Activated T-cell treated with anti-CD3 and anti-CD28 coated beads, Interleukin-2, amount 50 U/mL, for 72 hours (primary cell): ENCODE measurements at regions not wholly inside any gene's neighbourhood (a gene's known extent, or its start where the extent isn't known, plus 50 kb on each side); places are given as distances from the start of the nearest gene placed in this dataset.
"Not testable (repeated sequence)": the region's sequence is repeated elsewhere in the genome, so short reads cannot be mapped to it uniquely, and the experiment has no call there.

ENCODE experiments used
- ATAC-seq, 2 donors: fragments of 150-1000 bp; cut with Tn5 transposase; replicated peaks in 1 of 2; 2 replicates each; pipeline ENCODE4 v1.10.0; 2021; ENCODE audit warnings: moderate library complexity in 2 of 2, mild to moderate bottlenecking in 1 of 2
- DNase-seq, 2 donors: peaks; one replicate each; pipeline ENCODE4 v3.0.0; 2021 to 2022; ENCODE audit warnings: mixed read lengths in 1 of 2
- H3K27ac Mint-ChIP-seq: one replicate; pipeline ENCODE4 v1.8.0; 2022; ENCODE audit warnings: mild to moderate bottlenecking, moderate library complexity, mixed read lengths
- H3K27me3 Mint-ChIP-seq: one replicate; pipeline ENCODE4 v1.8.0; 2022; ENCODE audit warnings: low read depth, mixed read lengths
- H3K36me3 Mint-ChIP-seq, 2 donors: one replicate each; pipeline ENCODE4 v1.8.0; 2022; ENCODE audit warnings: mixed read lengths in 2 of 2, mild to moderate bottlenecking in 1 of 2; ENCODE audit not compliant: insufficient read depth in 2 of 2
- H3K4me1 Mint-ChIP-seq: one replicate; pipeline ENCODE4 v1.8.0; 2022; ENCODE audit warnings: low read depth, mixed read lengths
- H3K4me3 Mint-ChIP-seq, 2 donors: one replicate each; pipeline ENCODE4 v1.8.0; 2022; ENCODE audit warnings: mild to moderate bottlenecking in 2 of 2, mixed read lengths in 2 of 2, moderate library complexity in 2 of 2
- H3K9me3 Mint-ChIP-seq, 2 donors: one replicate each; pipeline ENCODE4 v1.8.0; 2022; ENCODE audit warnings: mixed read lengths in 2 of 2

DNA sequence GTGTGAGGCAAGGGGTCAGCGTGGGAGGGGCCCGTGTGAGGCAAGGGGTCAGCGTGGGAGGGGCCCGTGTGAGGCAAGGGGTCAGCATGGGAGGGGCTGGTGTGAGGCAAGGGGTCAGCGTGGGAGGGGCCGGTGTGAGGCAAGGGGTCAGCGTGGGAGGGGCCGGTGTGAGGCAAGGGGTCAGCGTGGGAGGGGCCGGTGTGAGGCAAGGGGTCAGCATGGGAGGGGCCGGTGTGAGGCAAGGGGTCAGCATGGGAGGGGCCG is 119.2 kb downstream of the SEPTIN14 start:
- not testable (repeated sequence) for DNase-seq, H3K4me1 Mint-ChIP-seq, H3K4me3 Mint-ChIP-seq, H3K9me3 Mint-ChIP-seq, ATAC-seq, H3K27me3 Mint-ChIP-seq, H3K36me3 Mint-ChIP-seq, H3K27ac Mint-ChIP-seq

DNA sequence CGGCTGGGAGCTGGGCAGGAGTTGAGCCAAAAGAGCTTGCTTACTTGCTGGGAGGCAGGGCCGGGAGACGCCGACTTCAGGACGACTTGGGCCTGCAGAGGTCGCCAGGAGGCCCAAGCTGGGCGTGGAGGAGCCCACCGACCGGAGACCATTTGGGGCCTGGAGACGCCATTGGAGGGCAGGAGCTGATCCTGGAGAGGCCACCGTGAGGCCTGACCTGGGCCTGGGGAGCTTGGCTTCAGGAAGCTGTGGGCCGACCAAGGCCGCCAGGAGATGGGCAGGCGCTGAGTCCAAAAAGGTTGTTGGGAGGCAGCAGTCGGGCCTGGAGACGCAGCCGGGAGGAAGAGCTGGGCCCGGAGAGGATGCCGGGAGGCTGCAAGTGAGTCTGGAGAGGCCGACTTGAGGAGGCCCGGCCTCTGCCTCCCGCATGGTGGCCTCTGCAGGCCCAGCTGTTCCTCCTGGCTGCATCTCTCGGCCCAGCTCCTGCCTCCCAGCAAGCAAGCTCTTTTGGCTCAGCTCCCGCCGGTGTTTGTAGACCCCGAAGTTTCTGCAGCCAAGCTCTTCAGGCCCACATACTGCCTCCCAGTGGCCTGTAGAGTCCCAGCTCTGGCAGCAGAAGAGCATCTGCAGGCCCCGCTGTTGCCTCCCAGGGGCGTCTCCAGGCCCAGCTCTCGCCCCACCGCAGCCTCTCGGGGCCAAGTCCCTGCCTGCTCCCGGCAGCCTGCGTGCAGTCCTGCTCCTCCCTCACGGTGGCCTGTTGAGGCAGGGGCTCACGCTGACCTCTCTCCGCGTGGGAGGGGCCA is 119.7 kb downstream of the SEPTIN14 start:
- H3K36me3 Mint-ChIP-seq, H3K27ac Mint-ChIP-seq, H3K9me3 Mint-ChIP-seq, DNase-seq, ATAC-seq, H3K4me1 Mint-ChIP-seq, H3K27me3 Mint-ChIP-seq, H3K4me3 Mint-ChIP-seq: not testable (repeated sequence)

DNA sequence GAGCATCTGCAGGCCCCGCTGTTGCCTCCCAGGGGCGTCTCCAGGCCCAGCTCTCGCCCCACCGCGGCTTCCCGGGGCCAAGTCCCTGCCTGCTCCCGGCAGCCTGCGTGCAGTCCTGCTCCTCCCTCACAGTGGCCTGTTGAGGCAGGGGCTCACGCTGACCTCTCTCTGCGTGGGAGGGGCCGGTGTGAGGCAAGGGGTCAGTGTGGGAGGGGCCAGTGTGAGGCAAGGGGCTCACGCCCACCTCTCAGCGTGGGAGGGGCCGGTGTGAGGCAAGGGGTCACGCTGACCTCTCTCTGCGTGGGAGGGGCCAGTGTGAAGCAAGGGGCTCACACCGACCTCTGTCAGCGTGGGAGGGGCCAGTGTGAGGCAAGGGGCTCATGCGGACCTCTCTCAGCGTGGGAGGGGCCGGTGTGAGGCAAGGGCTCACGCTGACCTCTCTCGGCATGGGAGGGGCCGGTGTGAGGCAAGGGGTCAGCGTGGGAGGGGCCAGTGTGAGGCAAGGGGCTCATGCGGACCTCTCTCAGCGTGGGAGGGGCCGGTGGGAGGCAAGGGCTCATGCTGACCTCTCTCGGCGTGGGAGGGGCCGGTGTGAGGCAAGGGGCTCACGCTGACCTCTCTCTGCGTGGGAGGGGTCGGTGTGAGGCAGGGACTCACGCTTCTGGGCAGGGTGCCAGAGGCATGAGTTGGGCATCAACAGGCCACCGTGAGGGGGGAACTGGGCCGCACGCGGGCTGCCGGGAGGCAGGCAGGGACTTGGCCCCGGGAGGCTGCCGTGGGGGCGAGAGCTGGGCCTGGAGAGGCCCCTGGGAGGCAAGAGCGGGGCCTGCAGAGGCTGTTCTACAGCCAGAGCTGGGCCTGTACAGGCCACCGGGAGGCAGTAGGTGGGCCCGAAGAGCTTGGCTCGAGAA is 120.6 kb downstream of the SEPTIN14 start:
- not testable (repeated sequence) for DNase-seq, ATAC-seq, H3K9me3 Mint-ChIP-seq, H3K4me3 Mint-ChIP-seq, H3K36me3 Mint-ChIP-seq, H3K4me1 Mint-ChIP-seq, H3K27ac Mint-ChIP-seq, H3K27me3 Mint-ChIP-seq

DNA sequence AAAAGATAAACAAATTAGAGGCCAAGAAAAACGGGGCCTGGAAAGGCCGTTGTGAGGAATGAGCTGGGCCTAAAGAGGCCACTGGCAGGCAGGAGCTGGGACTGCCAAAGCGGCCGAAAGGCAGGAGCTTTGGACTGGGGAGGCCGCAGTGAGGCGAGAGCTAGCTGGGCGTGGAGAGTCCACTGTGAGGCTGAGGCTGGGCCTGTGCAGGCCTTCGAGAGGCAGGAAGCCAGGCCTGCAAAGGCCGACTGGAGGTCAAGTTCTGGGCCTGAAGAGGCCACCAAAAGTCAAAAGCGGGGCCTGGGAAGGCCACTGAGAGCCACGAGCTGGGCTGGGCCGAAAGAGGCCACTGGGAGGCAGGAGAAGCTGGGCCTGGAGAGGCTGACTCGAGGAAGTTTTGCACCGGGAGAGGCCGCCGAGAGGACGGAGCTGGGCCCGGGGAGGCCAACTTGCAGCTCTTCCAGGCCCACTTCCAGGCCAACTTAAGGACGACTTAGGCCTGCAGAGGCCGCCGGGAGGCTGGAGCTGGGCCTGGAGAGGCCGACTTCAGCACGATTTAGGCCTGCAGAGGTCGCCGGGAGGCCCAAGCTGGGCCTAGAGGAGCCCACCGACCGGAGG is 121.8 kb downstream of the SEPTIN14 start:
- not testable (repeated sequence) for ATAC-seq, H3K36me3 Mint-ChIP-seq, H3K27ac Mint-ChIP-seq, H3K4me1 Mint-ChIP-seq, H3K4me3 Mint-ChIP-seq, H3K9me3 Mint-ChIP-seq, DNase-seq, H3K27me3 Mint-ChIP-seq

DNA sequence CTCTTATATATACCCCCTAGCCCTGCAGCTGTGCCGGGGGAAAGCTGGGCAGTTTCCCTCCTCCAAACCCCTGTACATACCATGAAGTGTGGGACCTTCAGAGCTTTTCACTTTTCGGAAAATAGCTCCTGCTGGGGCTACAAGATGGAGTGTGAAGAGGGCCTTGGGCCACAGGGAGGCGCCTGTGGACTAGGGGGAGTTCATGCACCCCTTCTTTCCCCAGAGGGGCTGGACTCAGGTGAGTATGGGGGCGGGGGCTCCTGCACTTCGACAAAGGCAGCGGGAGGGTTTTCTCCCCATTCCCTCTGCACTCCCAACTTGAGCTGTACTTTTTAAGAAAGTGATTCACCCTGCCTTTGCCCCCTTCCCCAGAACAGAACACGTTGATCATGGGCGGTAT is 122.5 kb downstream of the SEPTIN14 start:
- H3K36me3 Mint-ChIP-seq, H3K4me3 Mint-ChIP-seq, H3K27ac Mint-ChIP-seq, H3K4me1 Mint-ChIP-seq, H3K27me3 Mint-ChIP-seq, ATAC-seq, H3K9me3 Mint-ChIP-seq, DNase-seq: not testable (repeated sequence)

DNA sequence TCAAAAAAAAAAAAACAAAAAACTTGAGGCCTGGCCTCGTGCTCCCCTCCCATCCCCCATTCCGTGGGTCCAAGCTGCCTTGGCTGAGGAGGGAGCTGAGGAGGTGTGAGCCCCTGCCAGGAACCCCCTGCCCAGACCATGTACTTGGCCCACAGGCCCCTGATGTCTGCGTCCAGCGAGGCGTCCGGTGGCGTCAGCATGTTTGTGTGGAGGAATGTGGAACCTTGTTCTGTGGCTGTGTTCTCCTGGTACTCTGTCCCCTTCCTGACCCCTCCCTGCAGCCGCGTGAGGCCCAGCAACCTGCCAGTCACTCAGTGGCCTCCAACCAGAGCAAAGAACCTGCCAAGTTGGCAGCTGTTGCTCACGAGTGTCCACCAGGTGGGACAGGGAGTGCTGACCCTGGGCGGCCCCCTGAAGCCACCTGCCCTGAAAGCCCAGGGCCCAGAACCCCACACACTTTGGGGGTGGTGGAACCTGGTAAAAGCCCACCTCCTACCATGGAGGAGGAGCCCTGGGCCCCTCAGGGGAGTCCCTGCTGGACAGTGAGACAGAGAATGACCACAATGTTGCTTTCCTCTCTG is 125.8 kb downstream of the SEPTIN14 start:
- not testable (repeated sequence) for ATAC-seq, DNase-seq, H3K4me1 Mint-ChIP-seq, H3K36me3 Mint-ChIP-seq, H3K9me3 Mint-ChIP-seq, H3K27ac Mint-ChIP-seq, H3K4me3 Mint-ChIP-seq, H3K27me3 Mint-ChIP-seq

DNA sequence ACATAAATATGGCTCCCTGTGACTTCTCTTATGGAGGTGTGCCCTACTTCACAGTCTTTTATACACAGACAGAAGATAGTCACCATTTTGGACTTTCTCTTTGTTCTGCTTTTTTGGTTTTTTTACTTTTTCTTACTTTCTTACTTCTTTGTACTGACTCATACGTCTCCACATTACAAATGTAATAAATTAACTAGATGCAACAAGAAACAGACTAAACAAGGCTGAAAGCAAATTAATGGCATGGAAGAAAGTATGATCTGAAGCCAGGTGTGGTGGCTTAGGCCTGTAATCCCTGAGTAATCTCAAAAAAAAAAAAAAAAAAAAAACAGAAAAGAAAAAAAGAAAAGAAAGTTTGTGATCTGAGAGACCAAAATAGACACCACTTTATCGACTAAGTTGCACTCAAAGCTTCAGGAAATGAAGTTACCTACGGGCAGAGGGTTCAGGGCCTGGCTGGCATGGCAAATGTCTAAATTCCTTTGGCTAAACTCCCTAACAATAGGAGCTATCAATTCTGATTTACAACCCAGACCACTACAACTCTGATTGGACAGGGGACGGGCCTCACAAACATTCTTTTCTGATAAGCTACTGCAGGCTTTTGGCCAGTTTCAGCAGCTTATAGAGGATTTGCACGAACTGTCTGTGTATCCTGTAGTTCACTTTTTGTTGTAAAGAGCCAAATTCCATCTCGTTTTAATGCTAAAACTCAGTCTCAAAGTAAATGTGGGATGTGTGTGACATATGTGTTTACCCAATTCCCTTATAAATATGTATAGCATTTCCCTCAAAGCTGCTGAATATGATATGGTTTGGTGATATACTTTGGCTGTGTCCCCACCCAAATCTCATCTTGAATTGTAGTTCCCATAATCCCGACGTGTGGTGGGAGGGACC is 129.1 kb downstream of the SEPTIN14 start:
- no peak for ATAC-seq
- Mint-ChIP-seq H3K27me3 (no peaks in the 10 kb centered on the region), H3K36me3 (peaks cover 0 to 3% of the 10 kb centered on the region in 2 donors), H3K9me3 (peaks cover 2 to 3% of the 10 kb centered on the region in 2 donors), H3K27ac (no peak overlapping the region), H3K4me1 (no peaks in the 10 kb centered on the region), H3K4me3 (no peak overlapping the region)
- DNase-seq = no peak

DNA sequence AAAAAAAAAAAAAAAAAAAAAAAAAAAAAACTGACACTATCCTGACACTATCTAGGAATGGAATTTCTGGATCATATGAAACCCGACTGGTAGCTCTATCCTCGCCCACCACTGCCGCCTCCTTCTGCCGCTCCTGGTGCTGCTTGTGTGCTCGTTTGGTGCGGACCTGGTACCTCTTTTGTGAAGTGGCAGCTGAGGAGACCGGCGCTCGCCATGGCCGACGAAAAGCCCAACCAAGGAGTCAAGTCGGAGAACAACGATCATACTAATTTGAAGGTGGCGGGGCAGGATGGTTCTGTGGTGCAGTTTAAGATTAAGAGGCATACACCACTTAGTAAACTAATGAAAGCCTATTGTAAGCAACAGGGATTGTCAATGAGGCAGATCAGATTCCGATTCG is 130.6 kb downstream of the SEPTIN14 start:
- Mint-ChIP-seq H3K27me3 (no peaks in the 10 kb centered on the region), H3K36me3 (peaks cover 0 to 3% of the 10 kb centered on the region in 2 donors), H3K4me1 (no peaks in the 10 kb centered on the region), H3K4me3 (no peak overlapping the region), H3K27ac (no peak overlapping the region), H3K9me3 (peaks cover 2 to 3% of the 10 kb centered on the region in 2 donors)
- DNase-seq = no peak
- ATAC-seq = no peak

DNA sequence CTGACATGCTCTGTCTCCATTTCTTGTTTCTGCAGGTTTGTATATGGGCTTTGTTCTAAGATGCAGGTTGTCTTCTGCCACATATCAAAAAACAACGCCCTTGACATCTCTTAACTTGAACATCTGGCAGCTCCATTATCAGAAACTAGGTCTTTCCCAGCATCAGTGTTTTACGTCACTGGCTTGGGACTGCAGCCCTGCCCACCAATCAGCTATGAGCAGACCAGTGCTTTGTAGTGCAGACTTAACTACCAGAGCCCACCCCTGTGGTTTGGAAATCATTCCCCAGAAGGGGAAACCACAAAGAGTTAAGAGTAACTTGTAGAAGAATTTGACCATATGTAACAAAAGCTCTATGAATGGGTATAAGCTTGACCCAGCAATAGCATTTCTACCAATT is 132.4 kb downstream of the SEPTIN14 start:
- DNase-seq (no peak), ATAC-seq (no peak)
- peaks cover 2 to 3% of the 10 kb centered on the region in 2 donors for H3K9me3 Mint-ChIP-seq
- H3K27me3 Mint-ChIP-seq = no peaks in the 10 kb centered on the region
- peaks cover 0 to 3% of the 10 kb centered on the region in 2 donors for H3K36me3 Mint-ChIP-seq
- H3K27ac Mint-ChIP-seq = no peak overlapping the region
- H3K4me3 Mint-ChIP-seq = no peak overlapping the region
- H3K4me1 Mint-ChIP-seq = no peaks in the 10 kb centered on the region

DNA sequence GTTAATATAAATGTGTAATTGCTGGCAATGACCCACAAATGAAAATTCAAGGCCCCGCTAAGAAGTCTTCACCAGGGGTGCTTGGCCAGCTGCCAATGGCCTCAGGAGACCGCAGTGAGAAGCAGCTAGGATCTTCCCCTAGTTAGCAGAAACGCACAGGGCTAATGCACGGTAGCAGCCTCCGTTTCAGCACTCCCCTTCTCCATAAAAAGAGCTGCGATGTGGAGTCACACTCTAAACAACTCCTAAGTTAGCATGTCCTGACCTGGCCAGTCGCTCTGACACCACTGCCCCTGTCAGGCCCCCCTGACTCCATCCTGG is 139.0 kb downstream of the SEPTIN14 start:
- no peaks in the 10 kb centered on the region for H3K9me3 Mint-ChIP-seq
- no peaks in the 10 kb centered on the region for H3K4me1 Mint-ChIP-seq
- no peaks in the 10 kb centered on the region for H3K27me3 Mint-ChIP-seq
- H3K4me3 Mint-ChIP-seq = no peak overlapping the region
- ATAC-seq = no peak
- H3K27ac Mint-ChIP-seq = no peak overlapping the region
- no peaks in the 10 kb centered on the region for H3K36me3 Mint-ChIP-seq
- no peak for DNase-seq

DNA sequence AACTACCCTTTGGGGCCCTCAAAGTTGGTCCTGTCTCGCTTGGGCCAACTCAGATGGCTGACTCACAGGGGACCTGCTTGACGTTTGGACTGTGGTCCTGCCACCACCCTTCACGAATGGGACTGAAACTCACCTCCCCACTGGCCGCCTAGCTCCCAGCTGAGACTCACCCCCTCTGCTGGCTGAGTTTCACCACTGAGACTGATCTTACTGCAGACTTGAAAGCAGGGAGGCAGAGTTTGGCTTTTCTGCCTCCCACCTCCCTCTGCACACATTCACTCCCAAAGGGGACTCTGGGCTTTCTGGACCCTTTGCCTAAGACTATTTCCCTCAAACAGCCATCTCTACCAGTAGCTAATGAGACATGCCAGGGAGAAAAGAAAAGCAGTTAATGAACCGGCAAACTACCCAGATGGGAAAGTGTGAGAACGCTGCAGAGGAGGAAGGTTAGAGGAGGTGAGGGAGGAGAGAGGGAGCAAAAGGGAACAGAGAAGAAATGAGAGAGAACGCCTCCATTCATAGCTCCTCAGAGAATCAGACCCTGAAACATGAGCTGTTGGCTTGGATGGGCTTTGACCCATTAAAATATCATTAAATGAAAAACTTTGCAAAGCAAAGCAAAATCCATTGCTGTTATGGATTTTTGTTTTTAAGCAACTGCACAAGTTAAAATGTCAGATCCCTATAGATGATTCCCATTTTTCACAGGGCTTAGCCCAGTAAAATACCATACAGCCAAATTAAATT is 139.5 kb downstream of the SEPTIN14 start:
- not testable (repeated sequence) for H3K27ac Mint-ChIP-seq, H3K36me3 Mint-ChIP-seq, H3K9me3 Mint-ChIP-seq

DNA sequence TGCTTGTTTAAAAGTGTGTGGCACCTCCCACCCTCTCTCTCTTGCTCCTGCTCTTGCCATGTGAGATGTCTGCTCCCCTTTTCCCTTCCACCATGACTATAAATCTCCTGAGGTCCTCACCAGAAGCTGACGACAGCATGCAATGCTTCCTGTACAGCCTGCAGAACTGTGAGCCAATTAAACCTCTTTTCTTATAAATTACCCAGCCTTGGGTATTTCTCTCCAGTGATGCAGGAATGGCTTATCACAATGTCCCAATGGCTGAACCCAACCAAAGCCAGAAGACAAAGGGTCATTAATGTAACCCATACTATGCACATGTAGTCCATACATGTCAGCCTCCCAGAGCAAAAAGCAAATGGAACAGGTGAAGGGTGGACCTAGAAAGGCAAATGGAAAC is 141.5 kb downstream of the SEPTIN14 start:
- not testable (repeated sequence) for H3K4me1 Mint-ChIP-seq

More for the DNA sequence above, 139.5 kb downstream of the SEPTIN14 start:
- not testable (repeated sequence) for H3K4me3 Mint-ChIP-seq, H3K4me1 Mint-ChIP-seq, H3K27me3 Mint-ChIP-seq, DNase-seq
- ATAC-seq = peak; percentile 91 to 98

More for the DNA sequence above, 141.5 kb downstream of the SEPTIN14 start:
- H3K27ac Mint-ChIP-seq, H3K36me3 Mint-ChIP-seq, ATAC-seq, DNase-seq, H3K9me3 Mint-ChIP-seq, H3K4me3 Mint-ChIP-seq, H3K27me3 Mint-ChIP-seq: not testable (repeated sequence)
